GM18508 (cell line): ENCODE measurements at regions not wholly inside any gene's neighbourhood (a gene's known extent, or its start where the extent isn't known, plus 50 kb on each side); places are given as distances from the start of the nearest gene placed in this dataset.

Experiments
- ATAC-seq: cut with Tn5 transposase; IDR thresholded peaks from one replicate; pipeline ENCODE4 v1.9.1; 2021; ENCODE audit warnings: moderate number of reproducible peaks; ENCODE audit not compliant: insufficient read depth, unreplicated experiment

- ATAC-seq: no peak
Observed at GRCh38 chr7:109964780-109965179, 1126.1 kb upstream of the LRRN3 start.

GRCh38 chr7:109967406-109967805, 1123.5 kb upstream of the LRRN3 start:
- ATAC-seq: no peak

- ATAC-seq: no peak
Observed at GRCh38 chr7:109983618-109984017, 1107.3 kb upstream of the LRRN3 start.

GRCh38 chr7:109984729-109985128, 1106.2 kb upstream of the LRRN3 start:
- ATAC-seq: no peak

- ATAC-seq: no peak
Observed at GRCh38 chr7:109986701-109987100, 1104.2 kb upstream of the LRRN3 start.

GRCh38 chr7:109996411-109996810, 1094.5 kb upstream of the LRRN3 start:
- ATAC-seq: no peak

- no peak for ATAC-seq
Observed at GRCh38 chr7:109996927-109997326, 1094.0 kb upstream of the LRRN3 start.

- ATAC-seq: no peak
Observed at GRCh38 chr7:109997837-109998236, 1093.1 kb upstream of the LRRN3 start.

GRCh38 chr7:110001254-110001938, 1089.5 kb upstream of the LRRN3 start:
- ATAC-seq: no peak

- ATAC-seq: no peak
Observed at GRCh38 chr7:110003827-110004226, 1087.1 kb upstream of the LRRN3 start.

GRCh38 chr7:110007320-110008063, 1083.4 kb upstream of the LRRN3 start:
- ATAC-seq: peak; percentile 45

- ATAC-seq: peak; percentile 45
Observed at GRCh38 chr7:110010359-110010758, 1080.6 kb upstream of the LRRN3 start.

- ATAC-seq: no peak
Observed at GRCh38 chr7:110017405-110017804, 1073.5 kb upstream of the LRRN3 start.

- ATAC-seq: no peak
Observed at GRCh38 chr7:110027385-110027784, 1063.5 kb upstream of the LRRN3 start.

- ATAC-seq: no peak
Observed at GRCh38 chr7:110043519-110043918, 1047.4 kb upstream of the LRRN3 start.

GRCh38 chr7:110050785-110051184, 1040.1 kb upstream of the LRRN3 start:
- ATAC-seq: no peak

GRCh38 chr7:110051372-110051771, 1039.6 kb upstream of the LRRN3 start:
- ATAC-seq: no peak

- ATAC-seq: no peak
Observed at GRCh38 chr7:110056331-110056730, 1034.6 kb upstream of the LRRN3 start.

GRCh38 chr7:110058401-110058800, 1032.5 kb upstream of the LRRN3 start:
- ATAC-seq: no peak

- peak; percentile 70 for ATAC-seq
Observed at GRCh38 chr7:110061387-110061786, 1029.5 kb upstream of the LRRN3 start.

- ATAC-seq: no peak
Observed at GRCh38 chr7:110065121-110065520, 1025.8 kb upstream of the LRRN3 start.

- ATAC-seq: no peak
Observed at GRCh38 chr7:110066843-110067242, 1024.1 kb upstream of the LRRN3 start.
